D341Med (cell line): ENCODE measurements at regions not wholly inside any gene's neighbourhood (a gene's known extent, or its start where the extent isn't known, plus 50 kb on each side); places are given as distances from the start of the nearest gene placed in this dataset.
"Not testable (repeated sequence)": the region's sequence is repeated elsewhere in the genome, so short reads cannot be mapped to it uniquely, and the experiment has no call there.

Experiments used
- DNase-seq: peaks from one replicate; pipeline ENCODE4 v3.0.0; 2012; ENCODE audit warnings: low spot score

DNA sequence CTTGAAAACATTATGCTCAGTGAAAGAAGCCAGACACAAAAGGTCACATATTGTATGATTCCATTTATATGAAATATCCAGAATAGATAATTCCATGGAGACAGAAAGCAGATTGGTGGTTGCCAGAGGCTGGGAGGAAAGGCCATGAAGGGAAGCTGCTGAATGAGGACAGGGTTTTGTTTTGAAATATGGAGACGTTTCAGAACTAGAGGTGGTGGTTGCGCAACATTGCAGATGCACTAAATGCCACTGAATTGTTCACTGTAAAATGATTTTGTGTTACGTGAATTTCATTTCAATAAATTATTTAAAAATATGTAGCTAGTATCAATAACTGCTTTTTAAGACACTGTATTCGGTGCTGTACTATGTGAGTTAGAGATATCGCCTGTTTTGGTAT lies 101.7 kb upstream of the ZNF236 start:
- no peak for DNase-seq

DNA sequence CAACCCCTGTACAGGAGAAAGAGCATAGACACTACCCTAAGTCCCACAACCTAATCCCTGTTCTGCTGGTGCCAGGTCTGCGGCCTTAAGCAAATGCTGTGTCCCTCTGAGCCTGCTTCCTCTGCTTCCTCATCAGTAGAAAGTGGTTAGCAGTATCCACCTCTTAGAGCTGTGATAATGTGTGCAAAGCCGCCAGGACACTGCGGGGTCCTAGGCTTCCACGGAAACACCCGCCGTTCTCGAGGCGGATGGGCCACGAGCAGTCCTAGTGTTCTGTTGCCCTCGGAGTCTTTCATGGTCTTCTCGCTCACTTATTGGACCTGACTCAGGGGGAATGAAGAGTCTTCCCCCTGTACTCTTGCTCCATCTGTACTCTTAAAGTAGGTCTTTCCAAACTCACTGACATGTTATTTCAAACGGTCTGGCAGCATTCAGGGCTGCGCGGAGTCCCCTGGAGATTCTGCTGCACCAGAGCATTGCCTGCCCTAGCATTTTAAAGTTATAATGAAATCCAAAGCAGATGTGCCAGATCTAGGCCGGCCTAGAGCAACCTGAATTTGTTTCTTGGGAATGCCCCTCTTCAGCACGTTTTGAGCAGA lies 107.2 kb upstream of the ZNF236 start:
- no peak for DNase-seq

DNA sequence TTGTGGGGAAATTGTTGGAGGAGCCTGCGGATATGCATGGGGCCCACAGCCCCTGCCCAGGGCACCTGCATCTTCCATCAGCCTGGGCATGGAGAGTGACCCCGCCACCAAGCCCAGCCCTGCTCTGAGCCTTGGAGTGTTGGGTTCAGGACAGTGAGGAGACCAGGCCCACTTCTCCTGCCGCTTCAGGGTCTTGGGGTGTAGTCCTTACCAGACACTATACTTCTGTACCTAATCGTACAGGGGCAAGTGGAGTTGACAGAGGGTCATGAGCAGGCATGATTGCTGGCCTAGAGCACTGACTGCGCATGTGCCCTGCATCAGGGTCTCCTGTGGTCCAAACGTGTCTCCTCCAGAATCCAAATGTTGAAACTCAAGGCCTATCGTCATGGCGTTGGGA lies 108.9 kb upstream of the ZNF236 start:
- DNase-seq: no peak

DNA sequence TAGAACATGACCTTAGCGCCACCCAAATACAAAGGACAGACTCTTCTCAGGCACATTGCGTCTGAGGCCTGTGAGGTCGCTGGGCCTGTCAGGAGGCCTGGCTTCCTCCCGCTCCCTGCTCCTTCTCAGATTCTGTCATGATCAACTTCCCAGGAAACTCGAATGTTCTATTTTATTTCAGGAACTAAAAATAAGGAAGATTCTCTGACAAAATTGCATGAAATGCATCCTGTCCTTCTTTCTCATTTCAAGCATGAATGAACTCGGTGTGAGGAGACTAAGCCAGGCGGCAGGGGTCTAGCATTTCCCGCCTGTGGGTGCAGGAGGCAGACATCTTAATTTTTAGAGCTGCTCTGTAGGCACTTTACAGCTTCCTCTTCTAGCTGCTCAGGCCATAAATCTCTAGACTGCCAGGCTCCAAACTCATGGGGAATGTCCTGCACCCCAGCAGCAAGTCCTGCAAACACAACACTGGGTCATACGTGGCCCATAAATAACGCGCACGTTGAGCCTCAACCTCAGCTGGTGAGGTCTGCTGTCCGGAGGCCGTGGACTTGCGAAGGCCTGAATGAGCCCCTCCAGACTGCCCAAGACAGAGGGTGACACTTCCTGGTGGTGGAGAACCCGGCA lies 109.7 kb upstream of the ZNF236 start:
- DNase-seq: no peak

DNA sequence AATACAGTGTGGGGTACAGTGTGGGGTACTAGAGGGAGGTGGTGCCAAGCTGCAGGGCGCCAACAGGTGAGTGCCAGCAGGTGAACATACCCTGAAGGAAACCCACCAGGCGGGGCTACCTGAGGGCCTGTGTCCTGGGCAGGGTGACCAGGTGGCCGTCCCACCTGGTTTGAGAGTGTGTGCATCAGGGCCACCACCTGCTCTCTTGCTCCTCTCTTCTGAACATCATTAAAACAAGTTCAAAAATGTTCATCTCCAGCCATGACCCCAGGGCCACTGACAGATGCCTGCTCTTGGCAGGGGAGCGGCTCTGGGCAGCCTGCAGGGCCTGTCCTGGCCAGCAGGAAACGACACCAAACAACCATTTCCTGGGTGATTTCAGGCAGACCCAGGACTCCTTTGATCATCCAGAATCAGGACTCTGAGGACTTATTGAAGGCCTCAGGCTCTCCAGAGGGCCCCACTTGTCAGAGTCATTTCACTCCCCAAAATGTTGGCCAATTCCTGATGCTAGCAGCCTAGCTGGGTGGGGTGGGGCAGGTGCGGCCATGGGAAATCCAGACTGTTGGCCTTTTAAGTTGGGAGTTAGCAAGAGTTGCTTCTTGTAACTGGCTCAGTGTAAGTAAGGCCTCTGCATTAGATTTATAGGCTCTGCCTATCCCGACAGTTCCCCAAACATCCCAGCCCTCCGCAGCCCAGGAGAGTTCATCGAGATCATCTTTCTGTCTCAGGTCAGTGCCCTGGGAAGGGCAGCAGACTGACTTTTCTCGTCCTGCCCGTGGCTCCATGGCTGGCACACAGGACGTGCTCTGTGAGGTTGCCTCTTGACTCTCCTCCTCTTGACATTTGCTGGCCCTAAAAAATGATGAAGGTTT lies 111.5 kb upstream of the ZNF236 start:
- DNase-seq: no peak

DNA sequence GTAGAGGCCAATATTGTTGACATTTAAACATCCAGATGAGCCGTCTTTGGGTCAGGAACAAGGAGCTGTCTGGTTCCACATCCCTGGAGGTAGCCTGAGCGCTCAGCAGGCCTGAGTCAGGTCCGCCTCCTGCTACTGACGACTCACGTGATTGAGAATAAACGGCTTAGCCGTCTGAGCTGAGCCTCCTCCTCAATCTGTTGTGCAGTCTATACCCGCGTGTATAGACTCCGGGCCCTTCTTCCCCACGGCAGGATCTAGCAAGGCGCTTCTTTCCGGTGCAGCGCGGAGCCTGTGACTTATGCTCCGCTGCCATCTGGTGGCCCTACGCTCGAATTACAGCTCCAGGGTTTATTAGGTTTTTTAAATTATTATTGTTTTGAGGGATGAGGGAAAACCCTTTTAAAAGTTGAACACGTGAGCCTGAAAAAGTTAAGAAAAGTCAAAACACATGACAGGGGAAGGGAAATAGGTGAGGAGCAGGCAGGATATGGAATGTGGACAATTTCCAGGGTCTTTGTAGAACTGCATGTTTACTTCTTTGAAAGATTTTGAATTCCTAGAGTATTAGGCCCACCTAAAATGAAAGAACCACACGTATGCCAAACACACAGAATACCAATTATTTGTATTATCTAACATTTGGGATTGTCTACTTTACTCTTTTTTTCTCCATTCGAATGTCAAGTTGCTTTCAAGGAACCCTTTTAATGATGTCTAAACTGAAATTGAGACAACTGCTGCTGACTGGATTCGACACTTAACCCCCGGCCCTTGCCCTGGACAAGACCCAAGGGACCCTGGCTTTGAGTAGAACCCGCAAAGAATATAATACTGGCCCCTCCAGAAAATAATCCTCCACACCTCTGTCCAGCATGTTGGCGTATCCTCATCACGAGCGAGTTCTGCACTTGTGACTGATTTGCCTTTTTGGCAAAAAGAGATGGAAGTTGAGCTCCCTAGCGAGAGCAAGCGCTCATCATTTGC lies 112.4 kb upstream of the ZNF236 start:
- DNase-seq: peak; percentile 94

DNA sequence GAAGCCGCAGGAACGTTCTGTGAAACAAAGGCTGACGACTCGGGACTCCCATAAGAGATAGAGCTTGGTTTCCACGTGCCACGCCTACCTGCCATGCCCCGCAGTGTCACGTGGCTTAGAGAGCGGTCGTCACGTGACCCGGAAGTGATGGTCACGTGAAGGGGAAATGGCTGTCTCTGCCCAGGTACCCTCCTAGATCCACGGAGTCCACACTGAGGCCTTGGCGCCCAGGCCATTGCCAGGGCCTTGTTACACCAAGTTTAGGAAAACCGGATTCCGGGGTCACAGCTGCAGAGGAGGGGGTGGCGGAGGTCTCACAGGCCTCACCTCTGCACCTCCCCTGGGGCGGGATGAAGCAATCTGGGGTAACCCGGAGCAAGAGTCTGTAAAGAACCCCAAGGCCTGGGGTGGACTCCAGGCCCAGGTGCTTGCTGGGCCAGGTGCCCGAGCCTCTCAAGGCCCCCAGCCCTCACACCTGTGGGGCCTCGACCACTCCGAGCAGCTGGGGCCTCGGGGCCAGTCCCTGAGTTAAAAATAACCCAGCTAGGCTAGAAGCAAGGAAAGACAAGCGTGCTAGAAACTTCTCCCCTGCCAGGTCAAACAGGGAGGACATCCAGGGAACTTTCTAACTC lies 113.5 kb upstream of the ZNF236 start:
- DNase-seq: no peak

DNA sequence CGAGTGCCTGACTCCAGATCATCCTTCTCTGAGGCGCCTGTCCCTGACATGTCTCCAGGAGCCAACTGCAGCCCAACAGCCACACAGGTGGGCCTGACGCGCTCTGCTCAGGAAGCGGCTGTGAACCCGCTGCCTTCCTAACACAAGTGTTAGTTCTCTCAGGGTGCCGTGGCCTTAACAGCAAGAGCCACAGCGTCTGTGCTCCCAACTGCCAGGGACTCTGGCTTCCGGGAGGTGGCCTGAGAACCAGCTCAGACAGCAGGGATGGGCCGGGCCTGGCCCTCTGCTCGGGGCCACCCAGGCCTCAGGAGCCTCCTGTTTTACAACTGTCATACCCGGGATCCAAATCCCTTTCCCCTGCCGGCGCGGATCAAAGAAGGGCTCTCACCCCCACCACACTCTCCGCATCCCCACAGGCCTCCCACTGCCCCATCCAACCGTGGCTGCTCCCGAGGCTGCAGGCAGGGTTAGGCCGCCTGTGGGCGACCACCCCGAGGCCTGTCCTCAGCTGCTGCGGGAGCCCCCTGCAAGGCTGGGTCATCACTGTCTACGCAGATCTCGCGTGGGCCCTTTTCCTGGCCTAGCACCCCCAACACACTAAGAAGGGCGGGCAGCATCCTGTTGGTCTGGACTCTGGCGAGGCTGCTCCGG lies 114.2 kb upstream of the ZNF236 start:
- no peak for DNase-seq

DNA sequence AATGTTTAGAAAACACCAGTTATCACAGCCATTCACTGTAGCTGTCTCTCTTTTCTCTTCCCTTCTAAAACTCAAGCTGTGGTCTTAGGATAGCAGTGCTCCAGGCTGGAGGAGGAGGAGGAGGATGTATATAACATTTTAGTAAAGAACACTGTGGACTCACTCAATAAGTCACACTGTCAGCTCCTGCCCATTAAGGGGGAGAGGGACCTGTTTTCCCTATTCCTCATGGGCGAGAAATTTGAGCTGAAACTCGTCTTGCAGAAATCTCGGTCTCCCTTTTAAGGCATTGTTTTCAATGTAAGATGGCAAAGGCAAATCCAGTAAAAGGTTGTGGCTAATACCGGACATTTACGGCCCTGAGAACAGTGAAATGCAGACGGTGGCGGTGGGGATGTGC lies 114.8 kb upstream of the ZNF236 start:
- DNase-seq: no peak

DNA sequence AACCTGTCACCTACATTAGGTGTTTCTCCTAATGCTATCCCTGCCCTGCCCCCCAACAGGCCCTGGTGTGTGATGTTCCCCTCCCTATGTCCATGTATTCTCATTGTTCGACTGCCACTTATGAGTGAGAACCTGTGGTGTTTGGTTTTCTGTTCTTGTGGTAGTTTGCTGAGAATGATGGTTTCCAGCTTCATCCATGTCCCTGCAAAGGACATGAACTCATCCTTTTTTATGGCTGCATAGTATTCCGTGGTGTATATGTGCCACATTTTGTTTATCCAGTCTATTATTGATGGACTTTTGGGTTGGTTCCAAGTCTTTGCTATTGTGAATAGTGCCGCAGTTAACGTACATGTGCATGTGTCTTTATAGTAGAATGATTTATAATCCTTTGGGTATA lies 117.8 kb upstream of the ZNF236 start:
- DNase-seq: not testable (repeated sequence)

DNA sequence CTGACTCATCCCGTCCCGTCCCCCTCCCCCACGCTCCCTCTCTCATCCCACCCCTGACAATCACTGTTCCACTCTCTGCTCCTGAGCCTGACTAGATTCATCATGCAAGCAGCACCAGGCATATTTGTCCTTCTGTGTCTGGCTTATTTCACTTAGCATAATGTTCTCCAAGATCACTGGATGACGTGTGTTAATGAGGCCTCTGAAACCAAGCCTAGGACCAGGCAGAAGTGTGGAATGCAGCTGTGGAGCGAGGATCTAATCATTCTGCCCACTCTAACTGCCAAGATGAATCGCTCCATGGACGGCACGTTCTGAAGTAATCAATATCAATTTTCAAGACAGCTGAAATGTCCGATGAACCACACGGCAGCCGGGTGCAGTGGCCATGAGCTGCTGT lies 122.4 kb upstream of the ZNF236 start:
- no peak for DNase-seq

DNA sequence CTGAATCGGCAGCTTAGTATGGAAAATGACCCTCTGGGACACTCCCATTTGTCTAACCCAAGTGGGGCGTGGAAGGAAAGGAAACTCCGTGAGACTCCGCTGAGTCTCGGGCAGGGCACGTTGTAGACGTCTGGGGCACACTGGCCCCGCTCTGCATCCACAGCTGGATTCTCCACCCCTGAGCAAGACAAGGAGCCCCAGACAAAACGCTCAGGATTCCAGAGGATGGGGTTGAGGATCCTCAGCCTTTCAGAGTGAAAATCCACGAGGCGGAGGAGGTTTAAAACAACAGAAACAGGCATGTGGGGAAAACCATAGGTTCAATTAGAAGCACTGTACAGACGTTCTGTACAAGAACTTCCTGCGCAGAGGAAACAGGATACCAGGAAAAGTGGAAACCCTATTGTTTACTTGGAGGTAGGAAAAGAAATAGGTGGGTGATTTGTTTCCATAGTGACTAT lies 124.9 kb upstream of the ZNF236 start:
- peak; percentile 39 for DNase-seq

DNA sequence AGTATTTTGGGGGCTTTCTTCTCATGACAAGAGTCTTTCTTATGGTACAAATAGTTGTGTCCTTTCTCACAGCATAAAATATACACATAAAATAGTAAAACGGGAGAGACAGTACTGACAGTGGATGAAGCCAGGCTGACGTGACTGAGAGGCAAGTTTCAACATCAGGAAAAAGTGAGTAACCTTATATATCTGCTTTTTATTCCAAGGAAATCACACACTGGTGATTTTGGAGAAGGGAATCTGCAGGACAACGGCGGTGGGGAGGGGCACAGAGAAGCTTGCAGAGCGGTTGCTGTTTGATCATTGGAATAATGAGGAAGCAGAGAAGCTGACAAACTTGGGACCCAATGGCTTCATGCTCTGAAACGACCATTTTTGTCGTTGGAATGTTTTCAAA lies 130.6 kb upstream of the ZNF236 start:
- no peak for DNase-seq

DNA sequence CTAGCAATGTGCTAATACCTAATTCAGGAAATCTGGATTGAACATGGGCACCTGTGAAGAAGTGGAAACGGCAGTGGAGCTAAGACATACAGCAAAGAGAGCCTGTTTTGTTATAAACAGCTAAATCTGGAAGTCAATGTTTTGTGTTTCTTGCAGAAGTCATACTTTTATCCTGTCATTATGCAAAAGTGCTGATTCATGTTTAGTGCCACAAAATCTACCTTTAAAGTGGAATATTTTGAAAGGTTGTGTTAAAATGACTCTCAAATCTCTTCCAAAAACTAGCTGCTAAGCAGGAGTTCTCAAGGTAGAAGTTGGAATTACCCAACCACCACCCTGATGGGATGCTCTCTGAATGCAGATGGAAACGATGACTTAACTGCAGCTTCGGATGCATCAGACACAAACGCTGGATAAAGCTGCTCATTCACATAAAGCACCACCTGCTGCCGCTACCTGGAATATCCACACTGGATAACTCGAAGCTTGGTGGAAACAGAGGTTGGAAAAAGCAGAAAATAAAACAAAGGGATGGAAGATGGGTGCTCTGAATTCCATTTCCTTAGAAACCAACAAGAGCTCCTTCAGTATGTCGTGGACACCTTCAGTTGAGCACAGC lies 132.6 kb upstream of the ZNF236 start:
- no peak for DNase-seq

DNA sequence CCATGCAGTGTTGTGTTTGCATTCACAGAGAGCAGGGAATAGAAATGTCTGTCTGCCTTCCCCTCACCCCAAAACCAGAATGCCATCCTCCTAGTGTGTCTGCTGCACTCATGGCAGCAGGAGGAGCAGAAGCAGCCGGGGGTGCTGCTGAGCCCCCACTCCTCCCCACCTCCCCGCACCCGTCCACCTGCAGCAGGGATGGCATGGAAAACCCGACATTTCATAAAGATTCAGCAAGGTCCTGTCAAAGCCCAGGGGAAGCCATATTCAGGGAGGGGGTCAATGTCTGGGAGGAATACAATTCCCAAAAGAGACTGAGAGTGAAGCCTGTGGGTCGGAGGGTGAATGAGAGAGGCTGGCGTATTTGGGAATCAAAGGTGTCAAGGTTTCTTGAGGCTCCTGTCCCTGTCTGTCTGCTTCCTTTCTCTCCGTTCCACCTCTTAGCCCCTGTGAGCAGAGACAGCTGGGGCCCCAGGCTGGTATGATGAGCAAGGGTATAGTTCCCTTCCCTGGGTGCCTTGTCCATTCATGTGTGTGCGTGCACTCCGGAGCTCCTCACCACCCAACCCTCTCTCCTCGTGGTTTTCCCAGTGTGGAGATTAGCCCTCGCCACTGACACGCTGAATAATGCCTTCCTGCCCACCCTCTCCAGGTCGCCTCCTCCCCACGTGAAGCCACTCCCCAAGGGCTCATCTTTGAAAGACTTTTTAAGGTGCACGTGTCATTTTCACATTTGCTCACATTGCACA lies 133.5 kb upstream of the ZNF236 start:
- peak; percentile 36 for DNase-seq

DNA sequence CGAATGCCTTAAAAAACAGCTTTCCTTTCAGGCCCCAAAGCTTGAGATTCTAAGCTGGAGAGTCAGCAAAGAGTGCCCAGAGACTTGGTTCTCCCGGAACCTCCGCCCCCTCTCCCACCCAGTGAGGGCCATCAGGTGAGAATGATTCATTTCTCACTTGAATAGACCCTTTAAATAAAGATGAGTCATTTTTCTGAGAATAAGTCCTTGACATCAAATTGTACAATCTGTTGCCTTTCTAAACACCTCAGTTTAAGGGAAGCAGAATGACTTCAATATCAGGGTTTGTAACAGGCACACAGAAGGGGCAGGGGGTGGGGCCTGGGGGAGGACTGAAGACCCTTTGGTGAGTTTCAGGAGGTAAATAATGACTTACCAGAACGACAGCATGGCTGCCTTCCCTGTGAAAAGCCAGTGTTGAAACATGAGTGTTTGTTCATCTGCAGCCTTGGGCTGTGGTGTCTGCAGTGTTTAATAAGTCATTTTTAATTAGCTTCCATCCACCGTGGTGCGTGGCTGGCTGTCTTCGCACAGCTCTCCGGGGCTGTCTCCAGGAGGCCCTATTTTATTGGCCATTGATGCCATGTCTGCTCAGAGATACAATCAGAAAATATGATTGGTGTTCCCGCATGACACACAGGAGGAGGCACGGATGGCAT lies 134.9 kb upstream of the ZNF236 start:
- no peak for DNase-seq

DNA sequence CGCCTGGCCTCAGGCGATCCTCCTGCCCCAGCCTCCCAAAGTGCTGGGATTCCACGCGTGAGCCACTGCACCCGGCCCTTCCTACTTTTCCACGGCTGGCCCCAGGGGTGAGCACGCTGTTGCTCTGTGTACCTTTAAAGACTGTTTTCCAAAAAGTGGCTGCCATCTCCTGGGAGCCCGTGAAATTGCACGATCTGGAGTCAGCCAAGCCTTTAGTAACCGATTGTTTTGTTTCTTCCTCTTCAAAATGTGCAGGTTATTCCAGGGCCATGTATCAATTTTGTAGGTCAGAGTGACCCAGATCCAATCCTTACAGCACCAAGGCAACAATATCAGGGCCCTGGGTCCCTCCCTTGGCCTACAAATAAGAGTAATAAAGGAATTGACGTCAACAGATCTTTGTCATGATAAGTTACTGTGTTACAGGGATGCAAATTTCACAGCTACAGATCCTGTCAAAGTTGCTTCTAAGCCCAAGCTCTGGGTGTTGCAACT lies 135.6 kb upstream of the ZNF236 start:
- peak; percentile 89 for DNase-seq

DNA sequence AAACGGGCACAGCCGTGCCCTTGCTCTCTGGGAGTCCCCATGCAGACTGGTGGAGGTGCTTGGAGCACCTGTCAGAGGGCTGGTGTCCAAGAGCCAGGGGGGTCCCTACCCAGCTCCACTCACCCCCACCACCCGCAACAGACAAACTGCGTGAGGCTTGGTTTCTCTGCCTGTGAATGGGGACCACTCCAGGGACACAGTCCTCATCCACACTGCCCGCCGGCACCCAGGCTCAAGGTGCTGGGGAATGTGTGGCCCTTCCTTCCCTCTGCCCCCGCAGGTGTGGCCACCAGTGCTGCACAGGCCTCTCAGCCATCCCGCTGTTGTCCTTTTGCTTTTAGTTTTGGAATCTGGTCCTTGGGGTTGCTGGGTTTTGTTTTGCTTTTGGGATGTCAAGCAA lies 136.5 kb upstream of the ZNF236 start:
- DNase-seq: no peak

DNA sequence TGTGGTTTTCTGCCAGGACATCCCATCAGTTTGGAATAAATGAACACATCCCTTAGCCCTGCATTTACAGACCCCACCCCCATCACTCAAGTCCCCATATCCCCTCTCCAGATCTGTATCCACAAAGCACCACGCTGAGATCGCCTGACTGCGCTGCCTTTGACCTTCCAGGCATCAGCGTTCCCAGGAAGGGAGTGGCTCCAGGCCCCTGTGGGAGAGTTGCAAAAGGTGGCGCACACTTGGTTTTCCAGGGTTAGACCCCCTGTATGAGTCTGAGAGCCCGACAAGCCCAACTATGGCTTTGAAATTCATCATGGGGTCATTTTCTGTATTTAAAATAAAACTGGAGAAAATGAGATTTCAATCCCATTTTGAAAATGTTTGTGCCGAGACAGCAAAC lies 137.0 kb upstream of the ZNF236 start:
- DNase-seq: no peak
